NB4 (cell line): ENCODE measurements at regions not wholly inside any gene's neighbourhood (a gene's known extent, or its start where the extent isn't known, plus 50 kb on each side); places are given as distances from the start of the nearest gene placed in this dataset.

Experiments
- POLR2A ChIP-seq: IDR thresholded peaks from 2 replicates; pipeline ENCODE4 v1.6.1; 2011; ENCODE audit warnings: mild to moderate bottlenecking; ENCODE audit not compliant: insufficient read length; ENCODE audit errors: extremely low read depth
- TF ChIP-seq, protein P1 (sequence below): IDR thresholded peaks from one replicate; pipeline ENCODE4 v1.5.1; 2012; ENCODE audit warnings: low read depth, low read length
- TF ChIP-seq, protein P2 (sequence below): IDR thresholded peaks from 2 replicates; pipeline ENCODE4 v1.6.1; 2011; ENCODE audit warnings: low read depth, low read length

DNA sequence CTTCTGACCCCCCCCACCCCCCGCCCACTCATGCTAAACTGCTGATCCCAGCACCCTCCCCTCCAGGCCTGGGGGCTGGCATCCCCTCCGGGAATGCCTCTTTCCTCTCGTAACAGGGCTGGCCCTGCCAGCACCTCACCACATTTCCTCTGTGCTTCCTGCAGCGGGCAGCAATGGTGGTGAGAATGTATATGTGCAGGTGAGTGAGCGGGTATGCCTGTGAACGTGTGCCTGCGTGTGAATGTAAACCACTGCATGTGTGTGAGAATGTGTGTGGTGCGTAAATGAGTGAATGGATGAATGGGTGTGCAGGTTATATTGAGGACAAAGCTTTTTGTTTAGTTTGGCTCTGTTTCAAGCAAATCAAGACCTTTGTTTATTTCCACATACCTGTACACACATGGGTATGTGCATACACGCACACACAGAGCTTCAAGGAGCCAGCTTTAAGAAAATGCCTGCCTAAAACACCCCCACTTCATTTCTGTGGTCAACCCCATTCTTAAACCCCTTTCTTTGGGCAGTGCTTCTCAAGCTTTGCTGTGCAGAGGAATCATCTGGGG lies 95.7 kb upstream of the SHB start:
- TF ChIP-seq, protein P1, sequence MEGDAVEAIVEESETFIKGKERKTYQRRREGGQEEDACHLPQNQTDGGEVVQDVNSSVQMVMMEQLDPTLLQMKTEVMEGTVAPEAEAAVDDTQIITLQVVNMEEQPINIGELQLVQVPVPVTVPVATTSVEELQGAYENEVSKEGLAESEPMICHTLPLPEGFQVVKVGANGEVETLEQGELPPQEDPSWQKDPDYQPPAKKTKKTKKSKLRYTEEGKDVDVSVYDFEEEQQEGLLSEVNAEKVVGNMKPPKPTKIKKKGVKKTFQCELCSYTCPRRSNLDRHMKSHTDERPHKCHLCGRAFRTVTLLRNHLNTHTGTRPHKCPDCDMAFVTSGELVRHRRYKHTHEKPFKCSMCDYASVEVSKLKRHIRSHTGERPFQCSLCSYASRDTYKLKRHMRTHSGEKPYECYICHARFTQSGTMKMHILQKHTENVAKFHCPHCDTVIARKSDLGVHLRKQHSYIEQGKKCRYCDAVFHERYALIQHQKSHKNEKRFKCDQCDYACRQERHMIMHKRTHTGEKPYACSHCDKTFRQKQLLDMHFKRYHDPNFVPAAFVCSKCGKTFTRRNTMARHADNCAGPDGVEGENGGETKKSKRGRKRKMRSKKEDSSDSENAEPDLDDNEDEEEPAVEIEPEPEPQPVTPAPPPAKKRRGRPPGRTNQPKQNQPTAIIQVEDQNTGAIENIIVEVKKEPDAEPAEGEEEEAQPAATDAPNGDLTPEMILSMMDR, result no peak
- TF ChIP-seq, protein P2, sequence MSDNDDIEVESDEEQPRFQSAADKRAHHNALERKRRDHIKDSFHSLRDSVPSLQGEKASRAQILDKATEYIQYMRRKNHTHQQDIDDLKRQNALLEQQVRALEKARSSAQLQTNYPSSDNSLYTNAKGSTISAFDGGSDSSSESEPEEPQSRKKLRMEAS, result no peak
- no peak for TF ChIP-seq POLR2A
